MCF 10A (cell line): ENCODE measurements at regions not wholly inside any gene's neighbourhood (a gene's known extent, or its start where the extent isn't known, plus 50 kb on each side); places are given as distances from the start of the nearest gene placed in this dataset.

Experiments used
- BruUV-seq: library from RNA; stranded (reverse); fragments of 400-500 nt; replicated peaks from 2 replicates; lab custom pipeline; 2021; lab: Mats Ljungman, UMichigan
- CTCF ChIA-PET: fragments of 300-600 bp; sonication (Branson Sonifier 250); formaldehyde crosslinking; extraction: SDS; loops from one replicate; lab custom pipeline; 2021; ENCODE audit warnings: antibody characterized with exemption, inconsistent platforms; lab: Yijun Ruan, JAX
- POLR2A ChIA-PET: fragments of 300-600, 350-650 bp; sonication (Branson Sonifier 250); formaldehyde crosslinking; extraction: SDS; loops from one replicate; lab custom pipeline; 2020; ENCODE audit warnings: antibody characterized with exemption, inconsistent platforms; lab: Yijun Ruan, JAX
- DNase-seq: peaks from one replicate; pipeline ENCODE4 v3.0.0-alpha.2; 2018; ENCODE audit not compliant: unreplicated experiment
- H3K27ac Mint-ChIP-seq: one replicate; pipeline ENCODE4 v1.8.0; 2022; ENCODE audit warnings: mild to moderate bottlenecking, low read depth, mixed read lengths; ENCODE audit not compliant: unreplicated experiment
- H3K27me3 Mint-ChIP-seq: one replicate; pipeline ENCODE4 v1.8.0; 2022; ENCODE audit warnings: mixed read lengths; ENCODE audit not compliant: insufficient read depth, unreplicated experiment
- H3K36me3 Mint-ChIP-seq: one replicate; pipeline ENCODE4 v1.8.0; 2022; ENCODE audit warnings: mild to moderate bottlenecking, moderate library complexity, mixed read lengths; ENCODE audit not compliant: insufficient read depth, unreplicated experiment
- H3K4me1 Mint-ChIP-seq: one replicate; pipeline ENCODE4 v1.8.0; 2022; ENCODE audit warnings: mixed read lengths; ENCODE audit not compliant: insufficient read depth, unreplicated experiment
- H3K4me3 Mint-ChIP-seq: one replicate; pipeline ENCODE4 v1.8.0; 2022; ENCODE audit warnings: mild to moderate bottlenecking, moderate library complexity, mixed read lengths; ENCODE audit not compliant: unreplicated experiment
- H3K9me3 Mint-ChIP-seq: one replicate; pipeline ENCODE4 v1.8.0; 2022; ENCODE audit warnings: mixed read lengths; ENCODE audit not compliant: unreplicated experiment
- intact Hi-C: fragments of 100-400 bp; cut with micrococcal nuclease; formaldehyde crosslinking; loops from 2 replicates; pipeline ENCODE4 v1.14.1; 2022
- TF ChIP-seq, protein P1 (sequence below): fragments of 200-600 bp; IDR thresholded peaks from one replicate; pipeline ENCODE4 v1.8.0; 2022; ENCODE audit warnings: antibody characterized with exemption, mild to moderate bottlenecking; ENCODE audit not compliant: unreplicated experiment

DNA sequence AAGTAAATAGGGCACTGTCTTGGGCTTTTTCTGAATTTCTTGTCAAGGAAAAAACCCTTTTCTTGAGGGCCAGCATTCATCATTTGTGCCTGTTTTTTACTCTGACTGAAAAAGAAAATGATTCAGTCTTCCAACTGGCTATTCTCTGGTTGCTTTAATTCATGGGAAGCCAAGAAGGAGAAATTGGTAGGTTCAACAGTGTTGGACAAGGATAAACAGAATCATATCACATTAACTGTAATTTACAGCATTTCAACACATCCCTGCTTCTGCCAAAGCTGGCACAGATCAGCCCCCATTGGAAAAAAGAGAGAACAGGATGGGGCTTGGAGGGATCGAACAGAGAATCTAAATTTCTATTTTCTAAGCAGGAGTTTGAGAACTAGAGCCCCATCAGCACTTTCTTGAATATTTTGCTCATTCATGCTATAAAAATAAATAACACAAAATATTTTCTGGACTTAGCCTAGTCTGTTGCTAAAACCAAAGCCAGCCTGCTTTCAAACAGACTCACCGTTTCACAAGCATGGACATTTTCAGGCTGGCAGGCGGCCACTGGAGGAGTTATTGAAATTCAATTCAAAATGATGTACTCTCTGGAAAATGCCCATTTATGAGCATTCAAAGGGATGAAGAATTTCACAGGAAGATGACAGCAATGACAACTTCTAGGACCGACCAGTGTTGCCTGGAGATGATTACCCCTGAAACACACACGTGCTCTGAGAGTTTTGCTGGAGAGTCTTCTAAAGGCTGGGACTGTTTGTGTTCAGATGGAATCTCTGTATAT is 181.2 kb downstream of the WNT5A start:
- intact Hi-C loops = no loop called here
- no TSS peak for BruUV-seq
- CTCF ChIA-PET = interaction anchor here (0.6 kb wide), 2 partner anchors 22 to 435 kb away, joined by 3 read pairs; no protein-coding TSS in a partner anchor

DNA sequence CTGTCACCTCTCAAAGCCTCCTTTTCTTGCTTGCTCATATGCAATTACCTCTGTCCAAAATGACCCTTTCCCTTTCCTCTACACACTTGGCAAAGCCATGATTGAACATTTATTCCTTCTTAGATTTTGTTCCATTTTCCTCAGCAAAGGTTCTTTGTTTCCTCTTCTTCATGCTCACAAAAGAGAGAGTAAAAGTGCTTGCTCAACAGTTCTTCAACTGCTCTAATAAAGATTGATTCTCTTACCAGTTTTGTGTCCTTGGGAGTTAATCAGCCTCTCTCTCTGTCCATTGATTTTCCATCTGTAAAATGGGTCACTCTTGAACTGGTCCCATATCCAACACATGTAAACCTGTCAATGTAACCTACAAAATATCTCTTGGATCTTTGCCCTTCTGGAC is 186.4 kb downstream of the WNT5A start:
- intact Hi-C loops = no loop called here
- no peaks in the 10 kb centered on the region for H3K36me3 Mint-ChIP-seq
- no peak overlapping the region for H3K27ac Mint-ChIP-seq
- TF ChIP-seq, protein P1, sequence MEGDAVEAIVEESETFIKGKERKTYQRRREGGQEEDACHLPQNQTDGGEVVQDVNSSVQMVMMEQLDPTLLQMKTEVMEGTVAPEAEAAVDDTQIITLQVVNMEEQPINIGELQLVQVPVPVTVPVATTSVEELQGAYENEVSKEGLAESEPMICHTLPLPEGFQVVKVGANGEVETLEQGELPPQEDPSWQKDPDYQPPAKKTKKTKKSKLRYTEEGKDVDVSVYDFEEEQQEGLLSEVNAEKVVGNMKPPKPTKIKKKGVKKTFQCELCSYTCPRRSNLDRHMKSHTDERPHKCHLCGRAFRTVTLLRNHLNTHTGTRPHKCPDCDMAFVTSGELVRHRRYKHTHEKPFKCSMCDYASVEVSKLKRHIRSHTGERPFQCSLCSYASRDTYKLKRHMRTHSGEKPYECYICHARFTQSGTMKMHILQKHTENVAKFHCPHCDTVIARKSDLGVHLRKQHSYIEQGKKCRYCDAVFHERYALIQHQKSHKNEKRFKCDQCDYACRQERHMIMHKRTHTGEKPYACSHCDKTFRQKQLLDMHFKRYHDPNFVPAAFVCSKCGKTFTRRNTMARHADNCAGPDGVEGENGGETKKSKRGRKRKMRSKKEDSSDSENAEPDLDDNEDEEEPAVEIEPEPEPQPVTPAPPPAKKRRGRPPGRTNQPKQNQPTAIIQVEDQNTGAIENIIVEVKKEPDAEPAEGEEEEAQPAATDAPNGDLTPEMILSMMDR = no peak
- POLR2A ChIA-PET = no interaction called here
- BruUV-seq = no TSS peak
- no peak for DNase-seq
- no peaks in the 10 kb centered on the region for H3K4me1 Mint-ChIP-seq
- peaks cover 8% of the 10 kb centered on the region for H3K27me3 Mint-ChIP-seq
- H3K9me3 Mint-ChIP-seq = no peaks in the 10 kb centered on the region
- CTCF ChIA-PET = interaction anchor here (1.0 kb wide), 1 partner anchor 40 kb away, joined by 4 read pairs; no protein-coding TSS in a partner anchor
- no peak overlapping the region for H3K4me3 Mint-ChIP-seq

More for the DNA sequence above, 181.2 kb downstream of the WNT5A start:
- H3K4me3 Mint-ChIP-seq = no peak overlapping the region
- peaks cover 11% of the 10 kb centered on the region for H3K9me3 Mint-ChIP-seq
- TF ChIP-seq, protein P1 = no peak
- POLR2A ChIA-PET = no interaction called here
- no peaks in the 10 kb centered on the region for H3K36me3 Mint-ChIP-seq
- DNase-seq = no peak
- no peak overlapping the region for H3K27ac Mint-ChIP-seq
- no peaks in the 10 kb centered on the region for H3K27me3 Mint-ChIP-seq
- H3K4me1 Mint-ChIP-seq = peaks cover 7% of the 10 kb centered on the region

DNA sequence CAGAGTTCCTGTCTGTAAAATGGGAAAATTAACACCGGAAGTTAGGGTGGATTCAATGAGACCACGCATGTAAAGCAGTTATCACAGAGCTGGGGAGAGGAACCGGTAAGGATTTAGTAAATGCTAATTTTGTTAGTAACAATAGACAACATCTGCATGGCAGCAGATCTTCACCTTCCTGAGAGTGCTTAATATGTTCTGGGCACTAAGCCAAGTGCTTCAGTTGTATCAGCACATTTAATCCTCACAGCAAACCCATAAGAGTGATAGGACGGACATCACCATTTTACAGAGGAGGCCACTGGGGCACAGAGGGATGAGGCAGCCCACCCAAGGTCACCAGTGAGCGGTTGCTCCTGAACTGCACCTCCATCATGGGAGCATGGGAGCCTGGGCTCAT is 189.4 kb downstream of the WNT5A start:
- Mint-ChIP-seq H3K27ac (no peak overlapping the region), H3K9me3 (no peaks in the 10 kb centered on the region), H3K4me1 (peaks cover 4% of the 10 kb centered on the region), H3K27me3 (peaks cover 8% of the 10 kb centered on the region), H3K4me3 (no peak overlapping the region), H3K36me3 (no peaks in the 10 kb centered on the region)
- POLR2A ChIA-PET = interaction anchor here (0.7 kb wide), 1 partner anchor 1056 kb away, joined by 3 read pairs; no protein-coding TSS in a partner anchor
- intact Hi-C loops = no loop called here
- no TSS peak for BruUV-seq
- no peak for DNase-seq
- TF ChIP-seq, protein P1 = no peak
- CTCF ChIA-PET = interaction anchor here (0.6 to 0.7 kb wide), 2 partner anchors 21 to 1946 kb away, joined by 3 read pairs; no protein-coding TSS in a partner anchor

DNA sequence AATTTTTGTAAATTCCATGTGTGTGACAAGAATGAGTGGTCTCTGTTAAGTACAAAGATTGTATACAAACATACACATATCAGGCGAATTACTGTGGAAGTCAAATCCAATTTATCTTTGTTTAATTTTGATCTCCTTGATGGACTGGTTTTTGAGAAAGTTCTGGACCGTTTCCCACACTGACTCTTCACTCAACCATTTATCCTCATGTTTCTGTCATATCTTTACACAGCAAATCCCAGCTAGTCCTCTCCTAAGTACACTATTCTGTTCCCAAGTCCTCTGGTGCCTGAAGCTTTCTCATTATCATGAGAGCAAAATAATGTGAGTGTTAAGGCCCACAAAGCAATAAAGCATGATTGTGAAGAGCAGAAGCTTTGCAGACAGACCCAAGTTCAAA is 189.9 kb downstream of the WNT5A start:
- intact Hi-C loops = no loop called here
- ChIA-PET CTCF (interaction anchor here (0.7 kb wide), 1 partner anchor 21 kb away, joined by 3 read pairs; no protein-coding TSS in a partner anchor), POLR2A (interaction anchor here (0.7 kb wide), 1 partner anchor 1056 kb away, joined by 3 read pairs; no protein-coding TSS in a partner anchor)
- Mint-ChIP-seq H3K27ac (no peak overlapping the region), H3K36me3 (no peaks in the 10 kb centered on the region), H3K27me3 (peaks cover 8% of the 10 kb centered on the region), H3K4me3 (no peak overlapping the region), H3K4me1 (peaks cover 4% of the 10 kb centered on the region), H3K9me3 (no peaks in the 10 kb centered on the region)
- DNase-seq = no peak
- TF ChIP-seq, protein P1 = no peak
- no TSS peak for BruUV-seq
